SW480 (cell line): ENCODE measurements at regions not wholly inside any gene's neighbourhood (a gene's known extent, or its start where the extent isn't known, plus 50 kb on each side); places are given as distances from the start of the nearest gene placed in this dataset.
"Not testable (repeated sequence)": the region's sequence is repeated elsewhere in the genome, so short reads cannot be mapped to it uniquely, and the experiment has no call there.

Experiments used
- DNase-seq: peaks from one replicate; pipeline ENCODE4 v3.0.0-alpha.2; 2016; ENCODE audit warnings: low spot score

- no peak for DNase-seq
Observed at GRCh38 chr12:63040526-63041220, 105.7 kb upstream of the PPM1H start.

GRCh38 chr12:63038713-63039100 lies 103.8 kb upstream of the PPM1H start:
- DNase-seq = no peak

- no peak for DNase-seq
Observed at GRCh38 chr12:63037746-63038712, 103.1 kb upstream of the PPM1H start.

- DNase-seq = no peak
Observed at GRCh38 chr12:63036974-63037335, 102.0 kb upstream of the PPM1H start.

GRCh38 chr12:63036216-63036973 lies 101.4 kb upstream of the PPM1H start:
- no peak for DNase-seq

- no peak for DNase-seq
Observed at GRCh38 chr12:63034601-63035000, 99.7 kb upstream of the PPM1H start.

- DNase-seq = no peak
Observed at GRCh38 chr12:63029676-63030075, 94.7 kb upstream of the PPM1H start.

- DNase-seq = no peak
Observed at GRCh38 chr12:63028951-63029350, 94.0 kb upstream of the PPM1H start.

GRCh38 chr12:63025116-63025515 lies 90.2 kb upstream of the PPM1H start:
- no peak for DNase-seq

- DNase-seq = no peak
Observed at GRCh38 chr12:63023926-63024325, 89.0 kb upstream of the PPM1H start.

- no peak for DNase-seq
Observed at GRCh38 chr12:63021116-63021515, 86.2 kb upstream of the PPM1H start.

GRCh38 chr12:63020269-63020668 lies 85.3 kb upstream of the PPM1H start:
- no peak for DNase-seq

GRCh38 chr12:63018273-63018672 lies 83.3 kb upstream of the PPM1H start:
- no peak for DNase-seq

GRCh38 chr12:63013302-63013701 lies 78.4 kb upstream of the PPM1H start:
- DNase-seq = no peak

GRCh38 chr12:63010698-63011097 lies 75.7 kb upstream of the PPM1H start:
- DNase-seq = no peak

GRCh38 chr12:63008372-63008771 lies 73.4 kb upstream of the PPM1H start:
- DNase-seq = no peak

GRCh38 chr12:63007726-63008125 lies 72.8 kb upstream of the PPM1H start:
- DNase-seq = no peak

- no peak for DNase-seq
Observed at GRCh38 chr12:63006536-63006935, 71.6 kb upstream of the PPM1H start.

GRCh38 chr12:63005382-63005781 lies 70.4 kb upstream of the PPM1H start:
- DNase-seq = no peak

GRCh38 chr12:63003223-63003819 lies 68.4 kb upstream of the PPM1H start:
- no peak for DNase-seq

GRCh38 chr12:63002059-63002458 lies 67.1 kb upstream of the PPM1H start:
- DNase-seq = not testable (repeated sequence)

- DNase-seq = no peak
Observed at GRCh38 chr12:62998454-62998853, 63.5 kb upstream of the PPM1H start.
